CD14-positive monocyte (primary cell): ENCODE measurements at regions not wholly inside any gene's neighbourhood (a gene's known extent, or its start where the extent isn't known, plus 50 kb on each side); places are given as distances from the start of the nearest gene placed in this dataset.

Experiments
- DNase-seq, 3 donors: peaks; one replicate each; pipeline ENCODE4 v3.0.0-alpha.2; 2011 to 2022
- H2AFZ ChIP-seq: 2 replicates; pipeline ENCODE4 v1.6.0; 2012; ENCODE audit warnings: mild to moderate bottlenecking, low read depth, low read length, inconsistent platforms; ENCODE audit not compliant: insufficient read depth, poor library complexity, severe bottlenecking
- H3K27ac ChIP-seq, 2 donors: 1 replicate in 1 of 2; 2 replicates in 1 of 2; pipeline ENCODE4 v1.5.1; 2012 to 2013; ENCODE audit warnings: low read length in 2 of 2, control low read depth in 1 of 2, inconsistent platforms in 1 of 2, low read depth in 1 of 2, mild to moderate bottlenecking in 1 of 2
- H3K27me3 ChIP-seq, 2 donors: one replicate each; pipeline versions ENCODE4 v1.6.0 to v1.6.1; 2011 to 2013; ENCODE audit warnings: low read length in 2 of 2; ENCODE audit not compliant: control insufficient read depth in 2 of 2, insufficient read depth in 2 of 2
- H3K36me3 ChIP-seq, 2 donors: replicated peaks in 1 of 2; 1 replicate in 1 of 2; 2 replicates in 1 of 2; pipeline versions ENCODE4 v1.5.1 to v1.6.1; 2012 to 2013; ENCODE audit warnings: low read length in 2 of 2, control low read depth in 1 of 2, inconsistent platforms in 1 of 2, mild to moderate bottlenecking in 1 of 2; ENCODE audit not compliant: insufficient read depth in 2 of 2, control insufficient read depth in 1 of 2
- H3K4me1 ChIP-seq, 2 donors: 1 replicate in 1 of 2; 2 replicates in 1 of 2; pipeline versions ENCODE4 v1.5.1 to v1.6.1; 2012 to 2013; ENCODE audit warnings: low read length in 2 of 2, control low read depth in 1 of 2, inconsistent platforms in 1 of 2, mild to moderate bottlenecking in 1 of 2, moderate library complexity in 1 of 2; ENCODE audit not compliant: insufficient read depth in 2 of 2, control insufficient read depth in 1 of 2
- H3K4me2 ChIP-seq: replicated peaks from 2 replicates; pipeline ENCODE3; 2012; ENCODE audit warnings: low read length, moderate library complexity, mild to moderate bottlenecking; ENCODE audit not compliant: poor library complexity, severe bottlenecking; ENCODE audit errors: extremely low read depth
- H3K4me3 ChIP-seq, 3 experiments: fragments of 200-600 bp in 1 of 3; sonication (generic) in 1 of 3; replicated peaks in 1 of 3; 1 replicate in 2 of 3; 2 replicates in 1 of 3; pipeline ENCODE4 v1.5.1; 2011 to 2013; ENCODE audit warnings: low read length in 3 of 3, mild to moderate bottlenecking in 3 of 3, control low read depth in 2 of 3, low read depth in 2 of 3, inconsistent platforms in 1 of 3, moderate library complexity in 1 of 3
- H3K79me2 ChIP-seq: 2 replicates; pipeline ENCODE4 v1.6.0; 2012; ENCODE audit warnings: mild to moderate bottlenecking, control low read depth, inconsistent platforms, low read length, moderate library complexity; ENCODE audit not compliant: insufficient read depth
- H3K9ac ChIP-seq: 2 replicates; pipeline ENCODE4 v1.6.0; 2017; ENCODE audit warnings: low read length, mild to moderate bottlenecking; ENCODE audit not compliant: insufficient read depth, poor library complexity, severe bottlenecking
- H3K9me3 ChIP-seq, 2 donors: replicated peaks in 1 of 2; 1 replicate in 1 of 2; 2 replicates in 1 of 2; pipeline versions ENCODE4 v1.5.1 to v1.6.1; 2012 to 2013; ENCODE audit warnings: low read length in 2 of 2, control low read depth in 1 of 2; ENCODE audit not compliant: control insufficient read depth in 1 of 2, insufficient read depth in 1 of 2
- H4K20me1 ChIP-seq: 2 replicates; pipeline ENCODE4 v1.6.0; 2012; ENCODE audit warnings: mild to moderate bottlenecking, low read length, control low read depth, moderate library complexity; ENCODE audit not compliant: insufficient read depth
- H3K27ac Mint-ChIP-seq, 7 donors: one replicate each; pipeline ENCODE4 v1.8.0; 2020; ENCODE audit warnings: mild to moderate bottlenecking in 7 of 7, mixed read lengths in 7 of 7, moderate library complexity in 6 of 7, inconsistent platforms in 2 of 7
- H3K27me3 Mint-ChIP-seq, 3 donors: one replicate each; pipeline ENCODE4 v1.8.0; 2021 to 2022; ENCODE audit warnings: low read depth in 3 of 3, mild to moderate bottlenecking in 3 of 3, mixed read lengths in 3 of 3, moderate library complexity in 3 of 3, inconsistent platforms in 1 of 3
- H3K36me3 Mint-ChIP-seq, 2 donors: one replicate each; pipeline ENCODE4 v1.8.0; 2020; ENCODE audit warnings: mixed read lengths in 2 of 2, inconsistent platforms in 1 of 2, mild to moderate bottlenecking in 1 of 2
- H3K4me1 Mint-ChIP-seq: one replicate; pipeline ENCODE4 v1.8.0; 2020; ENCODE audit warnings: mild to moderate bottlenecking, mixed read lengths
- H3K4me3 Mint-ChIP-seq, 2 donors: one replicate each; pipeline ENCODE4 v1.8.0; 2020; ENCODE audit warnings: mild to moderate bottlenecking in 2 of 2, mixed read lengths in 2 of 2, moderate library complexity in 1 of 2
- H3K9me3 Mint-ChIP-seq, 7 donors: one replicate each; pipeline ENCODE4 v1.8.0; 2020 to 2022; ENCODE audit warnings: mixed read lengths in 7 of 7, mild to moderate bottlenecking in 6 of 7, moderate library complexity in 6 of 7, inconsistent platforms in 2 of 7
- CTCF ChIP-seq: fragments of 200-600 bp; IDR thresholded peaks from one replicate; pipeline ENCODE4 v1.8.0; 2022; ENCODE audit warnings: antibody characterized with exemption, mild to moderate bottlenecking
- WGBS: methylation state at CpG from one replicate; pipeline ENCODE4 v1.1.5; 2013; ENCODE audit warnings: missing lambda C conversion rate; ENCODE audit not compliant: insufficient coverage; 5-methylcytosine and 5-hydroxymethylcytosine counted together
- intact Hi-C, 2 donors: fragments of 100-400 bp; cut with micrococcal nuclease; formaldehyde crosslinking; loops; one replicate each; pipeline versions ENCODE4 v1.15.0 to v1.15.1; 2023

- no peak for TF ChIP-seq CTCF
- intact Hi-C loops = no loop called here
- Mint-ChIP-seq H3K4me3 (no peak overlapping the region), H3K27ac (no peak overlapping the region), H3K27me3 (peaks cover 0 to 3% (median 0%) of the 10 kb centered on the region in 3 donors), H3K4me1 (no peaks in the 10 kb centered on the region), H3K9me3 (peaks cover 0 to 9% (median 1%) of the 10 kb centered on the region in 7 donors), H3K36me3 (no peaks in the 10 kb centered on the region)
- Histone ChIP-seq H3K27me3 (no peaks in the 10 kb centered on the region), H3K36me3 (no peaks in the 10 kb centered on the region), H3K9me3 (no peaks in the 10 kb centered on the region), H3K4me1 (no peaks in the 10 kb centered on the region), H2AFZ (no peak overlapping the region), H3K4me2 (no peak overlapping the region), H3K4me3 (no peak overlapping the region), H3K79me2 (no peaks in the 10 kb centered on the region), H3K27ac (no peak overlapping the region), H4K20me1 (no peaks in the 10 kb centered on the region), H3K9ac (no peak overlapping the region)
- no CpG with 5 or more reads among the region's 4 CpGs for WGBS
- DNase-seq = no peak
These were observed 117.8 kb upstream of the AGBL1 start for GRCh38 chr15:85961821-85962220.

- DNase-seq = no peak
- intact Hi-C loops = no loop called here
- no peaks in the 10 kb centered on the region for H3K36me3 Mint-ChIP-seq
- H3K4me1 Mint-ChIP-seq = no peaks in the 10 kb centered on the region
- Histone ChIP-seq H4K20me1 (no peaks in the 10 kb centered on the region), H2AFZ (no peak overlapping the region), H3K27ac (no peak overlapping the region), H3K36me3 (no peaks in the 10 kb centered on the region), H3K79me2 (no peaks in the 10 kb centered on the region), H3K4me1 (no peaks in the 10 kb centered on the region), H3K4me2 (no peak overlapping the region), H3K27me3 (no peaks in the 10 kb centered on the region), H3K9ac (no peak overlapping the region), H3K9me3 (no peaks in the 10 kb centered on the region), H3K4me3 (no peak overlapping the region)
- peaks cover 0 to 3% (median 0%) of the 10 kb centered on the region in 3 donors for H3K27me3 Mint-ChIP-seq
- H3K9me3 Mint-ChIP-seq = peaks cover 0 to 6% (median under 1%) of the 10 kb centered on the region in 7 donors
- no peak overlapping the region for H3K27ac Mint-ChIP-seq
- 100% methylated on average over 1 of the region's 4 CpGs for WGBS
- H3K4me3 Mint-ChIP-seq = no peak overlapping the region
- no peak for TF ChIP-seq CTCF
These were observed 116.4 kb upstream of the AGBL1 start for GRCh38 chr15:85963262-85963760.
